Stimulated activated naive CD8-positive, alpha-beta T cell treated with anti-CD3 and anti-CD28 coated beads, Interleukin-15, Interleukin-2, amounts not matched to agents 100 U/mL and 50 U/mL, for 24 hours (primary cell): ENCODE measurements at regions not wholly inside any gene's neighbourhood (a gene's known extent, or its start where the extent isn't known, plus 50 kb on each side); places are given as distances from the start of the nearest gene placed in this dataset.

ENCODE experiments used
- ATAC-seq: fragments of 150-1000 bp; cut with Tn5 transposase; one replicate; pipeline ENCODE4 v1.10.0; 2021
- DNase-seq: peaks from one replicate; pipeline ENCODE4 v3.0.0; 2021

GRCh38 chr1:29436181-29436785 lies 200.0 kb downstream of the PTPRU start:
- no peak for ATAC-seq

GRCh38 chr1:29433830-29434229 lies 197.5 kb downstream of the PTPRU start:
- no peak for DNase-seq

More at GRCh38 chr1:29436181-29436785, 200.0 kb downstream of the PTPRU start:
- no peak for DNase-seq

GRCh38 chr1:29431138-29431537 lies 194.8 kb downstream of the PTPRU start:
- ATAC-seq (no peak), DNase-seq (no peak)

More at GRCh38 chr1:29433830-29434229, 197.5 kb downstream of the PTPRU start:
- ATAC-seq, result no peak

GRCh38 chr1:29429656-29430055 lies 193.3 kb downstream of the PTPRU start:
- ATAC-seq (no peak), DNase-seq (no peak)

GRCh38 chr1:29428997-29429396 lies 192.7 kb downstream of the PTPRU start:
- no peak for DNase-seq
- ATAC-seq, result no peak

GRCh38 chr1:29428280-29428615 lies 191.9 kb downstream of the PTPRU start:
- DNase-seq, result no peak

GRCh38 chr1:29427614-29428279 lies 191.4 kb downstream of the PTPRU start:
- DNase-seq, result no peak
- ATAC-seq, result no peak

More at GRCh38 chr1:29428280-29428615, 191.9 kb downstream of the PTPRU start:
- ATAC-seq, result no peak

- DNase-seq (no peak), ATAC-seq (no peak)
These were observed 190.5 kb downstream of the PTPRU start for GRCh38 chr1:29426701-29427279.

- no peak for DNase-seq
- ATAC-seq, result no peak
These were observed 189.3 kb downstream of the PTPRU start for GRCh38 chr1:29425631-29426030.

- ATAC-seq, result no peak
- DNase-seq, result no peak
These were observed 187.9 kb downstream of the PTPRU start for GRCh38 chr1:29424266-29424665.

GRCh38 chr1:29420202-29420601 lies 183.9 kb downstream of the PTPRU start:
- no peak for DNase-seq
- ATAC-seq, result no peak

GRCh38 chr1:29417971-29418370 lies 181.6 kb downstream of the PTPRU start:
- no peak for DNase-seq
- no peak for ATAC-seq

- ATAC-seq (no peak), DNase-seq (no peak)
These were observed 181.0 kb downstream of the PTPRU start for GRCh38 chr1:29417147-29417858.

GRCh38 chr1:29416267-29417146 lies 180.2 kb downstream of the PTPRU start:
- no peak for ATAC-seq

GRCh38 chr1:29415861-29416260 lies 179.5 kb downstream of the PTPRU start:
- ATAC-seq (no peak), DNase-seq (no peak)

More at GRCh38 chr1:29416267-29417146, 180.2 kb downstream of the PTPRU start:
- DNase-seq, result no peak

GRCh38 chr1:29415156-29415830 lies 179.0 kb downstream of the PTPRU start:
- ATAC-seq, result no peak

GRCh38 chr1:29414086-29414485 lies 177.8 kb downstream of the PTPRU start:
- ATAC-seq (no peak), DNase-seq (no peak)

More at GRCh38 chr1:29415156-29415830, 179.0 kb downstream of the PTPRU start:
- DNase-seq, result no peak

- no peak for ATAC-seq
- DNase-seq, result no peak
These were observed 177.3 kb downstream of the PTPRU start for GRCh38 chr1:29413661-29414060.

GRCh38 chr1:29412591-29412990 lies 176.3 kb downstream of the PTPRU start:
- ATAC-seq (no peak), DNase-seq (no peak)

GRCh38 chr1:29410476-29410875 lies 174.2 kb downstream of the PTPRU start:
- no peak for ATAC-seq
- DNase-seq, result no peak

- DNase-seq, result no peak
- ATAC-seq, result no peak
These were observed 173.3 kb downstream of the PTPRU start for GRCh38 chr1:29409616-29410015.
